Spinal cord (tissue), 9 donors: ENCODE measurements at regions not wholly inside any gene's neighbourhood (a gene's known extent, or its start where the extent isn't known, plus 50 kb on each side); places are given as distances from the start of the nearest gene placed in this dataset.

Experiments used
- DNase-seq, 6 donors: peaks; one replicate each; pipeline versions ENCODE4 v3.0.0 to v3.0.0-alpha.2; 2013 to 2015; ENCODE audit warnings: low spot score in 6 of 6, low read depth in 4 of 6
- H3K27ac ChIP-seq: one replicate; pipeline ENCODE4 v1.5.1; 2013; ENCODE audit warnings: low read depth, low read length, control low read depth
- H3K27me3 ChIP-seq: one replicate; pipeline ENCODE4 v1.6.1; 2013; ENCODE audit warnings: low read length; ENCODE audit not compliant: control insufficient read depth, insufficient read depth
- H3K36me3 ChIP-seq: one replicate; pipeline ENCODE4 v1.6.1; 2013; ENCODE audit warnings: low read length; ENCODE audit not compliant: control insufficient read depth, insufficient read depth
- H3K4me1 ChIP-seq: one replicate; pipeline ENCODE4 v1.6.1; 2013; ENCODE audit warnings: low read length; ENCODE audit not compliant: control insufficient read depth, insufficient read depth
- H3K4me3 ChIP-seq: one replicate; pipeline ENCODE4 v1.5.1; 2013; ENCODE audit warnings: low read depth, low read length, control low read depth
- H3K9me3 ChIP-seq: one replicate; pipeline ENCODE4 v1.6.1; 2013; ENCODE audit warnings: low read length; ENCODE audit not compliant: control insufficient read depth, insufficient read depth
- whole genome bisulfite sequencing: methylation state at CpG from one replicate; pipeline ENCODE4 v1.1.5; 2013; ENCODE audit warnings: missing lambda C conversion rate; ENCODE audit not compliant: insufficient coverage; 5-methylcytosine and 5-hydroxymethylcytosine counted together
- donor health status: healthy.

DNA sequence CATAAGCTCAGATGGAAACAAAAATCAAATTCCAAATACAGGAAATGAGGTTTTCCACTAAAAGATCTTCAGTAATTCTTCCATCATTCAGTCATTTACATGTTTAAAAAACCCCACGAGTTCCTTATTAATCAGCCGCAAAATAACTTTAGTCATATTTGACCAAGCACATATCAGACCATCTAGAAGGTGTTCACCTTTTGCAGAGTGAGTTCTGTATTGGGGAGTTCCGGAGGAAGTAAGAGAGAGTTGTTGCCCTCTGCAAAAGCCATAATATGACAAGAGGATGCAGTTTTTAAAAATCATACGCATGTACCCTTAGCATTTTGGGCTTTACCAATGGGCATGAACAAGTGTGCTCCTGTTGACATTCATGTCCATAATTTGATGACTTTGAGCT is 61.6 kb downstream of the CCR1 start:
- no peak overlapping the region for H3K4me3 ChIP-seq
- no peaks in the 10 kb centered on the region for H3K9me3 ChIP-seq
- no peaks in the 10 kb centered on the region for H3K27me3 ChIP-seq
- H3K4me1 ChIP-seq: peaks cover 10% of the 10 kb centered on the region
- no peaks in the 10 kb centered on the region for H3K36me3 ChIP-seq
- DNase-seq: no peak
- 88% methylated on average over 2 of the region's 4 CpGs for WGBS
- H3K27ac ChIP-seq: no peak overlapping the region

DNA sequence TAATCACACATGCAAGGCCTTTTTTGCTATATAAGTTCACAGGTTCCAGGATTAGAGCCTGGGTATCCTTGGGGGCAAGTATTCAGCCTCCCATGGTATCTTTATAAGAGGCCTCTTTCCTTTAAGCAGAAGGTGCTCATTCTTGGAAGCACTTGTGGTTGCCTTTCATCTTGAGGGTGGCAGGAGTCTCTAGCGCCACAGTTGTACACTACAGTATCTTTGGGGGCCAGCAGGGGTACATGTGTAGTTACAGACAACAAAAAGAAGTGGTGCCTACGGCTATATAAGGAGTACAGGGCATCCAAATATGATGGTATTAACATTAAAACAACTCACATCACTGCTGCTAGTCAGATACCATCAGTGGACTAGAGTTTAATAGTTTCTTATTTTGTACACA is 62.1 kb downstream of the CCR1 start:
- Histone ChIP-seq H3K4me3 (no peak overlapping the region), H3K9me3 (no peaks in the 10 kb centered on the region), H3K36me3 (no peaks in the 10 kb centered on the region), H3K4me1 (peaks cover 10% of the 10 kb centered on the region), H3K27ac (no peak overlapping the region), H3K27me3 (no peaks in the 10 kb centered on the region)
- WGBS: no CpG with 5 or more reads among the region's 2 CpGs
- DNase-seq: no peak

DNA sequence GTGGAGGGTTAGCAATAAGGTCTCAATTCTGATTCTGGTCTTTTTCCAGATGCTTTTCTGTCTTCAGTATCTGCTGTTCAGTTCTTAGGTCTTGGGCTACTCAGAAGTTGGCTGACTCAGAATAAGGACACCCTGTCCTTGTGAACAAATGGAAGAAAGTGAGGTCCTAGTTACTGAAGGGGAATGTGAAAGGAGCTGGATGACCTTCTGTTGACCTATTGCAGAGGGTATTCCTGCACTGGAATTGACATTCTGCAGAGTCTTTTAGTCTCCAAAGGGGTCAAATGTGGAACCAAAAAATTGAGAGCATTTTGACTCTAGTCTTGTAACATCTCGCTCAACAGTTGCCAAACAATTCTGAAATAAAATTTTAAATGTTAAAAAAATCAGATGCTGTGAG is 63.0 kb downstream of the CCR1 start:
- H3K4me3 ChIP-seq: no peak overlapping the region
- WGBS: 100% methylated on average over 1 of the region's 1 CpG
- H3K4me1 ChIP-seq: peaks cover 10% of the 10 kb centered on the region
- H3K27me3 ChIP-seq: no peaks in the 10 kb centered on the region
- no peak for DNase-seq
- no peaks in the 10 kb centered on the region for H3K36me3 ChIP-seq
- no peak overlapping the region for H3K27ac ChIP-seq
- H3K9me3 ChIP-seq: no peaks in the 10 kb centered on the region

DNA sequence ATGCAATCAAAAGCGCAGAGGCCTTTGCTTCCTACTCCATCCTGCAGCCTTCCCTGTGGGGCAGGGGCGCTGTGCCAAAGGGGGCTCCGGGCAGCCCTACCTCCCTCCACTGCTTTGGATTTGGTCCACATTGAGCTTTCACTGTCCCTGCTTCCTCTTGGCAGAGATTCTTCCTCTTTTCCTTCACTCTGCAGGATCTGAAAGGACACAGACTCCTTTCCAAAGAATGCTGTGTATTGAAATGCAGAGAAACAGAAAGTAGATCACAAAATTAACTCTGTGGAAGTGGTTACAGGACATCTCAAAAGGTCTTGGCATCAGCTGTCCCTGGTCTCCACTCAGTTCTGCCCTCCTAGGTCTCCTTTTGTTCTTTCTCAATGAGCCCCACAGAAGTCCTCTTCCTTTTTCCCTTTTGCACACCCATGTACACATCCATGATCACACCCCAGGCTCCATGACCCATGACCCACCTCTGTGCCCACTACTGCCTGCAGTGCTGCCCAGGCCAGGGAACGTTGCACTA is 64.1 kb downstream of the CCR1 start:
- H3K9me3 ChIP-seq: no peaks in the 10 kb centered on the region
- no peak overlapping the region for H3K4me3 ChIP-seq
- H3K36me3 ChIP-seq: no peaks in the 10 kb centered on the region
- DNase-seq: peak; percentile 40 to 90 (median 66)
- no peaks in the 10 kb centered on the region for H3K27me3 ChIP-seq
- H3K27ac ChIP-seq: no peak overlapping the region
- peaks cover 10% of the 10 kb centered on the region for H3K4me1 ChIP-seq
- 35% methylated on average over 4 of the region's 4 CpGs for WGBS

DNA sequence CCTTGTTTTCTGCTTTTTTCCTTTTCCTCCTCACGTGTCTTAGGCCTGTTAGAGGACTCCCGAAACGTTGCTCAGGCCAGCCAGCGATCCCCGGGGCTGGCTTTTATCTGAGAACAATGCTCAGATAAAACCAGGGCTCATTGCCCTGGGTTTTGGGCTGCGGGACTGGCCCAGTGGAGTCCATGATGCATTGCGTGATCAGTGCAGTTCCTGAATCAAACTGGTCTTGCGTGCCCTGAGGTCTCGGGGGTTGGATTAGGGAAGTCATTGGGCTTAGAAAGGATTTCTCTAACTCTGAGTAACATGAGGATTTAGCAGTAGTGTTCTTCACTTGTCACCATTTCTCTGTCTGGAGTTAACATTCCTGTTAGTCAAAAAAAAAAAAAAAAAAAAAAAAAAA is 66.3 kb downstream of the CCR1 start:
- Histone ChIP-seq H3K27me3 (no peaks in the 10 kb centered on the region), H3K9me3 (no peaks in the 10 kb centered on the region), H3K4me1 (peaks cover 10% of the 10 kb centered on the region), H3K36me3 (no peaks in the 10 kb centered on the region), H3K27ac (no peak overlapping the region), H3K4me3 (no peak overlapping the region)
- 70% methylated on average over 5 of the region's 9 CpGs for WGBS
- no peak for DNase-seq

DNA sequence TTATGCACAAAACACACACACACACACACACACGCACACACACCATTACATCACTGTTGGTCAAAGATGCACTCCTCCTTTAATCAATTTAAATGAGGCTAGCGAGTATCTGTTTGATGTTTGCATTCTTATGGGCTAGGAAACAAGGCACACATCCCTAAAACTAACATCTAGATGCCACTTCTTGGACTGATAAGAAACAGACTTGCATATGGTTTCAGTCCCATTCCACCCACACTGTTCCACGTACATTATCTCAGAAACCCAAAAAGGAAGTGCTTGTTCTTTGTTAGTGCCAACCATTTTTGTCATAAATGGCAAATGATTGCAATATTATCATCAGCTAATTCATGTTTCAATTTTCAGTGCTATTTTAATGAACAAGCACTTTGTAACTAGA is 69.5 kb downstream of the CCR1 start:
- Histone ChIP-seq H3K4me3 (no peak overlapping the region), H3K36me3 (no peaks in the 10 kb centered on the region), H3K4me1 (peaks cover 2% of the 10 kb centered on the region), H3K27ac (no peak overlapping the region), H3K9me3 (no peaks in the 10 kb centered on the region), H3K27me3 (no peaks in the 10 kb centered on the region)
- no peak for DNase-seq
- no CpG with 5 or more reads among the region's 3 CpGs for WGBS

DNA sequence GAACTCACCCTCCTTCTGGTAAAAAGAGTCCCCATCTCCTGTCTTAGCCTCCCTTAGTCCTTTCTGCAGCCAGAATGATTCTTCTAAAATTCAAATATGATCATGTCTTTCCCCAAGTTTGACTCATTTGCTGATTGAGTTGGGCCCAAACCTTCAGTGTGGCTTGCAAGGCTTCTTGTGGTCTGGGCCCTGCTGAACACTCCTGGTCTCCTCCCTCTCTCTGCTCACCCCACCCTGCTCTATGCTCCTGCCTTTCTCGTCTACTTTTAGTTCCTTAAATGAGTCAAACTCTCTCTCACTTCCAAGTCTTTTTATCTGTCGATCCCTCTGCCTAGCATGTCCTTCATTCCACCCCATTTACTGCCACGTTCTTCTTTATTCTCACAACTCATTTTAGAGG is 72.6 kb downstream of the CCR1 start:
- no peak for DNase-seq
- WGBS: 84% methylated on average over 3 of the region's 3 CpGs
- peaks cover 5% of the 10 kb centered on the region for H3K4me1 ChIP-seq
- no peak overlapping the region for H3K4me3 ChIP-seq
- no peaks in the 10 kb centered on the region for H3K27me3 ChIP-seq
- H3K9me3 ChIP-seq: no peaks in the 10 kb centered on the region
- H3K36me3 ChIP-seq: no peaks in the 10 kb centered on the region
- H3K27ac ChIP-seq: no peak overlapping the region

DNA sequence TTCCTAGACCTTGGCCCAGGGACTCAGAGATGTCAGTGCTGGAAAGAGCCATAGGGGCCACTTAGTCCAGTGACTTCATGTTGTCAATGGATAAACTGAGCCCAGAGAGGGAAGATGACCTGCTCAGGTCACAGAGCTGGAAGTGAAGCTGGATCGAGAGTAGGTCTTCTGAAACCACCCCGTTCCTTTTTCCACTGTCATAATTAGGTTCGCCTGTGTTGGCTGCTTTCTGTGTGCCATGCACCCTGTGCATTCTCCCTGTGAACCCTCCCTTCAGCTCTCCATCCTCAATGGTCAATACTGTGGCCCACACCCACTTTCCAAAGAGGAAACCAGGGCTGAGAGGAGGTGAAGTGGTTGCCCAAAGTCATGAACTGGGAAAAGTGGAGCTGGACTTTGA is 74.8 kb downstream of the CCR1 start:
- Histone ChIP-seq H3K36me3 (no peaks in the 10 kb centered on the region), H3K4me1 (peaks cover 5% of the 10 kb centered on the region), H3K27ac (no peak overlapping the region), H3K27me3 (no peaks in the 10 kb centered on the region), H3K4me3 (no peak overlapping the region), H3K9me3 (no peaks in the 10 kb centered on the region)
- 84% methylated on average over 3 of the region's 3 CpGs for WGBS
- DNase-seq: no peak

DNA sequence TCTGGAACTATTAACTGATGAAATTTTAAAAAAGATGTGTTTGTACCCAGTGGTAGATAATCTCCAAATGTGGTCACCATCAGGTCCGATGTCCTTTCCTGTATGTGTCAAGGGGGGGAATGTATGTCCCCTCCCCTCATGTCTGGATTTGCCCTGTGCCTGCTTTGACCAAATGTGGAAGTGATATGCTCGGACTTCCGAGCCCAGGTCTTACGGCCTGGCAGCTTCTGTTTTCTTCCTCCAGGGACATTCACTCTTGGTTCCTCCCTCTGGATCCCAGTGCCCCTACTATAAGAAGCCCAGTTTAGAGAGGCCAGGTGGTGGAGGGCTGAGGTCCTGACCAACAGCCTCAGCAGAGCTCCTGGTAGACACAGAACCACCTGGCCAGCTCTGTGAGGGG is 75.5 kb downstream of the CCR1 start:
- Histone ChIP-seq H3K27me3 (no peaks in the 10 kb centered on the region), H3K4me3 (no peak overlapping the region), H3K27ac (no peak overlapping the region), H3K9me3 (no peaks in the 10 kb centered on the region), H3K4me1 (peaks cover 5% of the 10 kb centered on the region), H3K36me3 (no peaks in the 10 kb centered on the region)
- 87% methylated on average over 4 of the region's 4 CpGs for WGBS
- DNase-seq: no peak

DNA sequence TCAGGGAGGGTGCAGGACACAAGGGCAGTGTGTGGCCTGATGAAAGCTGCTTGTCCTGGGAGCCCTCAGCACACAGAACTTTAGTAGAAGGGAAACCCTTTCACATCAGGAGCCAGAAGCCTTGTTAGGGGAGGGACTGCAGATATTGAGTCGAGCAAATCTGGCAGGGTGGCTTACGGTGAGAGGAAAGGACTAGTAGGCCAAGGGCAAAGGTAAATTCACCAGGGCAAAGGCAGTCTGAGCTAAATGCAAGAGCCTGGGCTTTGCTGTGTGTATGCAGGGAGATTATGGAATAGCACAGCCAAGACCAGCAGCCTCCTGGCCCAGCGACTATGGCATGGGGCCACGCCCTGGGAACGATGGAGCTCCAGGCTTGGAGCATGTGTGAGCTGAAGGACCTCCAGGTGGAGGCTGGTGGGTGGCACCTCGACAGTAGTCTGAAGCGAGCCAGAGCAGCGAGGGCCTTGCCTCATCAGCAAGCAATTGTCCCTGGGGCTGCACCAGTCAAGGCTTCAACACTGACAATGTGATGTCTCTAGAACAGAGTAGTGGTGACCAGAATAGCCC is 76.1 kb downstream of the CCR1 start:
- Histone ChIP-seq H3K9me3 (peaks cover 1% of the 10 kb centered on the region), H3K4me3 (no peak overlapping the region), H3K36me3 (no peaks in the 10 kb centered on the region), H3K27me3 (no peaks in the 10 kb centered on the region), H3K4me1 (peaks cover 5% of the 10 kb centered on the region), H3K27ac (no peak overlapping the region)
- DNase-seq: no peak
- 93% methylated on average over 8 of the region's 8 CpGs for WGBS
